T-helper 9 cell (primary cell): ENCODE measurements at regions not wholly inside any gene's neighbourhood (a gene's known extent, or its start where the extent isn't known, plus 50 kb on each side); places are given as distances from the start of the nearest gene placed in this dataset.

Source experiments
- DNase-seq: peaks from one replicate; pipeline ENCODE4 v3.0.0-alpha.2; 2020

DNA sequence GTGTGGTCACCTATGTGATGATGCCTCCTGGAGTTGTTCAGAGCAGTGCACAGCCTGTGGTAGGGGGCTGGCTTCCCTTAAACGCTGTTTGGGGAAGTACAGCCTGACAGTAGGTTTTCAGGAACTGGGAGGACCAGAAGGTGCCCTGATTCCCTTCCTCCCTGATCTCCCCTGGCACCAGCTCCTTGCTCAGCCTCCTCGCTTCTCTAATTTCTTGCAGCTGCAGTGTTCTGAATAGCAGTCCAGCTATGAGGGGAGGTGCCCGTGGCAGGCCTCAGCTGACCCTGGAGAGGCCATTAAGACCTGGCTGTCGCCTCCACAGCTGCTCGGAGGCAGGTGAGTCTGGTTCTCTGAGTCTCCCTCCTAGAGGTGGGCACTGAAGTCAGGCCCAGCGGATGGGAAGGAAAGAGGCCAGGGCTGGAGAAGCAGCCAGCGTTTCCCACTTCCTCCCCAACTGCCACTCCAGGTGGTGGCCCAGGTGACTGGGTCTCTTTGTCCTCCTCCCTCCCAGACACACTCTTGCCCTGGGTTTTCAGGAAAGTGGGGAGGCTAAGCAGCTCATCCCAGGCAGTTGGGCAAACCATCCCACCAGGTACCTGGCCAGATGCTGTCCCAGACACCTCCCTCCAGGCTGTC lies 52.0 kb upstream of the RPL11 start:
- DNase-seq = no peak

DNA sequence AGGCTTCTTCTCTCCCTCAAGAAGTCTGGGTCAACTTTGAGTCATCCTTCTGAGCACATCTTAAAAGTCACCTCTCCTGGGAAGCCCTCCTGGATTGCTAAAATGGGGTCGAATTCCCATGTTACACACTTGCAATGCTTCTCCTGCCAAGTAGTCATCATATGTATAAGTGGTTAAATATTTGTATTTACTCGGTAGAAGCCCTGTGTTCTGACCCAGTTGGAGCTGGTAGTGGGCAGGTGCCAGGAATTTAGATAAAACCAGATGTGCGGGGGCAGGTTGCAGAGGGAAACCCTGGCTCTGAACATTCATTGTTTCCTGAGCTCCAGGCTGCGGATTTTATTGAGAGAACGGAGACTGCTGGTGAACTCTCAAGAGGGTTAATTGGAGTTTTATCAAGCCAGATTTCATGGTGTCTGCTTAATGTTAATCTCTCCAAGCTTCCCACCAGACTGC lies 52.8 kb upstream of the RPL11 start:
- no peak for DNase-seq

DNA sequence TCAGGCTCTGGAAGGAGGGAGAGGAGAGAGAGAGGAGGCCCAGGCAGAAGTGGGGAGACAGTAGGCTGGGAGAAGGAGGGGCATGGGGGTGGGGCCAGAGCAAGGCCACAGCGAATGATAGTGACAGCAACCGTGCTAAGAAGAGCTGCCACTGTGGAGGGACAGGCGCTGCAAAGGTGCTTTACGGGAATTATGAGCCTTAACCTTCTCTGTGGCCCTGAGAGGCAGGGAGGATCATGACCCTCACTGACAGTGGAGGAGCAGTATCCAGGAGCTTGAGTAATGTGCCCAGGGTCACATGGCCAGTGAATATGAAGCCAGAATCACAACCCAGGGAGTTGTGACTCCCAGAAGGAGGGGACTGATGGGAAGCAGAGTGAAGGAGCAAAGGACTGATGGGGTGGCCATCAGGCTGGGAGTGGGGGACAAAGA lies 53.4 kb upstream of the RPL11 start:
- no peak for DNase-seq

DNA sequence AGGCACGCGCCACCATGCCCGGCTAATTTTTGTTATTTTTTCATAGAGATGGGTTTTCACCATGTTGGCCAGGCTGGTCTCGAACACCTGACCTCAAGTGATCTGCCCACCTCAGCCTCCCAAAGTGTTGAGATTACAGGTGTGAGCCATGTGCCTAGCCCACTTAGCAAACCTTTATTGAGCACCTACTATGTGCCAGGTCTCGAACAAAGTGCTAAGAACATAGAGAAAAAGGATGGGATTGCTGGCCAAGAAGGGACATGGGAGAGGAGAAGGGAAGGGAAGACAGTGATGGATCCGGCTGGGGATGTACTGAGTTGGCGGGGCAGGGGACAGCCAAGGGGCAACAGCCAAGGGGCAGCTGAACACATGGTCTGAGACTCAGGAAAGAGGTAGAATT lies 55.6 kb upstream of the RPL11 start:
- DNase-seq = no peak

DNA sequence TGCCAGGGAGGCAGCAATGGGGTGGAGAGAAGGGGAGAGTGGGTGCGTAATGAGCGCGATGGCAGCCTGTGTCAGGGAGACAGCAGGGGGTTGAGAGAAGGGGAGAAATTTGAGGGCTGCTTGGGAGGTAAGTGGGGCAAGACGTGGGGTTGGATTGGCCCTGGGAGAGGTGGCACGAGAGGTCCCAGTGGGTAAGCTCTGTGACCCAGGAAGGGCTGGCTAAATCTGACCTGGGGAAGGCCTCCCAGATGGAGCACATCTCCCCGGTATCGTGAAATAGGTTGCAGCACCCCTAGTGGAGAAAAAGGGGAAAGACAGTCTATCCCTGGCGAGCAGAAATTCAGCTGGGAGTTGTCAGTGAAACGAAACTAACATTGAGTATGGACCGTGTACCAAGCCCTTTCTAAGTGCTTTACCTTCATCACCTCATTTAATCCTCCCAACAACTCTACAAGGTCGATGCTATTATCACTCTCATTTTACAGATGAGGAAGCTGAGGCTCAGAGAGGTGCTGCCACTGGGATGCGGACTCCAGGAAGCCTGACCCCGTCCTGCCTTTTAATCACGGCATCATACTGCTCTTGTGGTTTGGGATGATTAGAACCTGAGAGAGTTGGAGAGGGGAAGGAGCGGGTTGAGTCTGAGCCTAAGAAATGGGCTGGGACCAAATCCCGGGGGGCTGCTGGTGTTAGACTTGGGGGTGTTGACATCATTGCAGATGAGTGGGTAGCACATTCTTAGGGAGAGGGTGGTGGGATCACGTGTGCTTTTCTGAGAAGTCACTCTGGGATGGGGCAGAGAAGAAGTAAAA lies 56.6 kb upstream of the RPL11 start:
- DNase-seq = peak; percentile 20

DNA sequence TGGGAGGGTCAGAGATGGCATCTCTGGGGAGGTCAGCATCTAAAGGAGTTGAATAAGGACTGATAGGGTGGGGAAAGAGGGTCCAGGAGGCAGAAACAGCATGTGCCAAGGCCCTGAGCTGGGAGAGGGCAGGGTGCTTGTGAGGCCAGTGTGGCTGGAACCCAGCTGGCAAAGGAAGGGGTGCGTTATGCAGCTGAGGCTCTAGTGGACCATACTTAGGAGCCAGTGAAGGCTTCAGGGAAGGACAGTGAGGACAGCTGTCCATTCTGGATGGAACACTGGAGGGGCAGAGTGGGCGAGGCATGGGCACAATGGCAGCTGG lies 57.1 kb upstream of the RPL11 start:
- DNase-seq = no peak

DNA sequence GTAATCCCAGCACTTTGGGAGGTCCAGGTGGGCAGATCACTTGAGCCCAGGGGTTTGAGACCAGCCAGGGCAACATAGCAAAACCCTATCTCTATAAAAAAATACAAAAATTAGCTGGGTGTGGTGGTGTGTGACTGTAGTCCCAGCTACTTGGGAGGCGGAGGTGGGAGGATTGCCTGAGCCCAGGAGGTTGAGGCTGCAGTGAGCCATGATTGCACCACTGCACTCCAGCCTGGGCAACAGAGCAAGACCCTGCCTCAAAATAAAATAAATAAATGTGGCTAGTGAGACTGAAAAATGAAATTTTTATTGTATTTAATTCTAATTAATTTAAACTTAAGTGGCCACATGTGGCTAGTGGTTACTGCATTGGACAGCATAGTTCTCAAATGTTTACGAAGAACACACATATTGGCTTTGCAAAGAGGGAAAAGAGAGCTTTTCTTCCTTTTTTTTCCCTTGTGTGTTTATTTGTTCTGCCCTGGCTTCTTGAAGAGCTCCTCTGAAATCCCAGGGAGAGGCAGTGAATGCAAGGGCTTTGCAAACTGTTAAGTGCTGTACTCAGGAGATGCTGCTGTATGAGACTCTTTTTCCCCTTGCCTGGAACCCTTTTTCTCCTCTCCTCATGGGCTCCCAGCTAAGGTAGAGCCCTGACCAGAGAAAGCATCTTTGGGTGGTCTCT lies 59.0 kb upstream of the RPL11 start:
- DNase-seq = no peak

DNA sequence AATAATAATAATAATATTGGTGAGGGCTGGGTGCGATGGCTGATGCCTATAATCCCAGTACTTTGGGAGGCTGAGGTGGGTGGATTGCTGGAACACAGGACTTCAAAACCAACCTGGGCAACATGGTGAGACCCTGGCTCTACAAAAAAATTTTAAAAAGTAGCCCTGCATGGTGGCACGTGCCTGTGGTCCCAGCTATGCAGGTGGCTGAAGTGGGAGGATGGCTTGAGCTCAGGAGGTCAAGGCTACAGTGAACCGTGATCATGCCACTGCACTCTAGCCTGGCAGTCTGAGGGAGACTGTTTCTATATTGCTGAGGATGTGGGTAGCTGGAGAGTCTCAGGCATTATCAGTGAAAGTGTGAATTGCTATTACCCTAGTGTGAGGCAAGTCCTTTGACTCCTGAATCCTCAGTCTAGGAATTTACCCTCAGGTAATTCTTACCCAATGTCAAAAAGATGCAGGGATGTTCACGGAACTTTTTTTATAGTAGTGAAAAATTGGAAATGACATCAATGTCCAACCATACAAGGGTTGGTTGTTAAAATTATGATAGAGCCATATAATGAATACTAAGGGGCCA lies 61.8 kb upstream of the RPL11 start:
- DNase-seq = no peak

DNA sequence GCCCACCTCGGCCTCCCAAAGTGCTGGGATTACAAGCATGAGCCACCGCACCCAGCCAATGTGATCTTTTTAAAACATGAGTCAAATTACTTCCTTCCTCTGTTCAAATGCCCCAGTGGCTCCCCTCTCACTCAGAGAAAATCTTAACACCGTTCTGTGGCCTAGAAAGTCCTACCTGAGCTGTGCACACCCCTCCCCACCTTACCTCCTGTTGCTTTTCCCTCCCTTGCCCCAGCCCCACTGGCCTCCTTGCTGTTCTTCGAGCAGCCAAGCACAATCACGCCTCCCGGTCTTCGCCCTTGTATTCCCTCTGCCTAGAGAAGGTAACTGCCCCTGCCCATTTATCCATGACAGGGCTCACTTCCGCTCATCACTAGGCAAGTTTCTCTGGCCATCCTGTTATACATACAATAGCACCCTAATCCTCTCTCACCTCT lies 62.6 kb upstream of the RPL11 start:
- DNase-seq = no peak

DNA sequence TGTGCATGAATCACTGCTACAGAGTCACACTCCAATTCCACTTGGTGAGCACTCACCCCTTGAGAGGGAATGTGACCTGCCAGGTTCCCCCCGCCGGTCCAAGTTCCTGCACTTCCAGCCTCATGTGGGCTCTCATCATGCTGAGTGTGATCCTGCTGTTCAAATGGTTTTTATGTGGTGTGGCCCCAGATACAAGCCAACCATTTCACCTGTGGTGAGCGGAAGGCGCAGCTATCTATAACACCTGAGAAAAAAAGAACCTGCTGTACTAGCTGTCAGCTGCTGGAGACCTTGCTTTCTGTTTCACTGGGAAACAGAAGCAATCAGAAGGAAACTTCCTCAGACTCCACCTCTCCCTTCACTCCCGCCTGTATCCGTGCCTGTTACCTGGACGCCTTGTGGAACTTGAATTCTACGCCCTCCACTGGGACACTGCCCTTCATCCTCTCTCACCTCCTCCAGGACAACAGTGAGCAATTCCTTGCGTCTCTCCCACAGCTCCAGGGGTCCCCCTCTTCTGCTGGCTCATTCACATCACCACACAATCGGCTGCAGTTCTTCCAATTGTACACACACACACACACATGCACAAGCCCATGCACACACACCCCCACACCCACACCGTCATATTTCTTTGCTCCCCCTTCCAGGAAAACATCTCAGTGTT lies 64.4 kb upstream of the RPL11 start:
- DNase-seq = no peak

DNA sequence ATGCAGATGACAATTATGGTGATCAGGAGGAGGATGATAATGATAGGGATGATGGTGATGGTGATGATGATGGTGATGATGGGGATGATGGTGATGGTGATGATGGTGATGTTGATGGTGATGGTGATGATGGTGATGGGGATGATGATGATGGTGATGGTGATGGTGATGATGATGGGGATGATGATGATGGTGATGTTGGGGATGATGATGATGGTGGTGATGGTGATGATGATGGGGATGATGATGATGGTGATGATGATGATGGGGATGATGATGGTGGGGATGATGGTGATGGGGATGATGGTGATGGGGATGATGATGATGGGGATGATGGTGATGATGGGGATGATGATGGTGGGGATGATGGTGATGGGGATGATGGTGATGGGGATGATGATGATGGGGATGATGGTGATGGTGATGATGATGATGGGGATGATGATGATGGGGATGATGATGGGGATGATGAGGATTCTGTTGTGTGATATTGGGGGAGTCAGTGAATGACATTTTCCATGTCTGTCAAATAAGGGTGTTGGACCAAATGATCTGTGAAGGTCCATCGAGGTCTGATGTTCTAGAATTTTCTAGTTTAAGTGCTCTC lies 65.6 kb upstream of the RPL11 start:
- no peak for DNase-seq

DNA sequence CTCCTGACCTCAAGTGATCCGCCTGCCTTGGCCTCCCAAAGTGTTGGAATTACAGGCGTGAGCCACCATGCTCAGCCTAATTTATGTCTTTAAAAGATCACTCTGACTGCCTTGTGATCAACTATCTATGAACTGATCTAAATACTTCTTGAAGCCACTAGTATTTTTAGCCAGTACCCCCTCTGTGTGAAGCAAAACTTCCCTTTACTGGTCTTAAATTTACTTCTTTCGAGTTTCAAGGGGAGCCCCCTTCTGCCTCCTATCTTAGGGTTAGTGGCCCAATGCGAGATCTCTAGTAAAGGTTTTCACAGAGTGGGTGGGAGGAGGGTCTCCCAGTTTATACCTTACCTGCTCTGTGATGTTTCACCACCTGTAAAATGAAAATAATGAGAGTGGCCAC lies 66.1 kb upstream of the RPL11 start:
- DNase-seq = no peak

DNA sequence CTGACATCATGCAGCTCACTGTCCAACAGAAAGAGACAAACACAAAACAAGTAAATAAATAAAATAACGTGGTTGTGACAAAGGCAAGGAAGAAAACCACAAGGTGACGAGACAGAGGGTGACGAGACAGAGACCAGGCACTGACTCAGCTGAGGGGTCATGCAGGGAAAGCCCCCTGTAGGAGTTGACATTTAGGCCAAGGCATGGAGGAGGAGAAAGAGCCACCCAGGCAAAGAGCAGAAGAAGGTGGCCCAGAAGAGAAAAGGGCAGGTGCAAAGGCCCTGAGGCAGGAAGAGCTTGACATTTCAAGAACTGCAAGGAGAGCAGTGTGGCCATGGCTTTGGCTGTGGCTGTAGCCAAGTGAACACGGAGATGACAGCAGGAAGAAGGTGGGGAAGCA lies 65.1 kb upstream of the ID3 start:
- DNase-seq = no peak

DNA sequence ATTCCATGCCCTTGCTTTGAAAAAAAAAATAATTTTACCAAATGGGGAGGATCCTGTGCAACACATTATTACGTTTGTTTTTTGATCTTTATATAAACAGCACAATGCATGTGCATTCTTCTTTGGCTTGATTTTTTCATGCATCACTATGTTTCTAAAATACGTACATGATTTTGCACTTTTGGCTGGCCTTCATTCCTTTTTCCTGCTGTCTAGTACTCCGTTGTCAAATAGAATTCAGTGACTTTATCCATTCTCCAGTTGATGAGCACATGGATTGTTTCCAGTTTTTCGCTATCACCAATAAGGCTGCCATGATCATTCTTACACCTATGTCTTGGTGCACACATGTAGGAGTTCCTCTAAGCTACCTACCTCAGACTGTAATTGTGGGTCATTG lies 63.0 kb upstream of the ID3 start:
- no peak for DNase-seq

DNA sequence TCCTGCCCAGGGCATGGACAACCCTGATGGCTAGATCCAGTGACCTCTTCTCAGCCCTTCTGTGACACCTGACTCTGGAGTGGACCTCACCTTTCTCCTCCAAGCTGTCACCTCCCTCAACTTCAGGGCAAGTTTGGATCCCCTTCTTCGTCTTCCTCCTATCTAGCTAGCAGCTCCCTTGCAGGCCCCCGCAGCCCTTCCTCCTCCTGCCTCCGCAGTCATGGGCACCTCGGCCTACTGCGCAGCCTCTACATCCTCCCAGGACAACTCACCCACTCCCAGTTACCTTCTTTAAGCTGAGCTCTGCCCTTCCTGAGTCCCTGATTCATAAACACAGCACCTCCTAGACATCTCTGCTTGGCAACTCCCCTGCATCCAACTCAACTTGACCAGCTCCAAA lies 61.3 kb upstream of the ID3 start:
- no peak for DNase-seq

DNA sequence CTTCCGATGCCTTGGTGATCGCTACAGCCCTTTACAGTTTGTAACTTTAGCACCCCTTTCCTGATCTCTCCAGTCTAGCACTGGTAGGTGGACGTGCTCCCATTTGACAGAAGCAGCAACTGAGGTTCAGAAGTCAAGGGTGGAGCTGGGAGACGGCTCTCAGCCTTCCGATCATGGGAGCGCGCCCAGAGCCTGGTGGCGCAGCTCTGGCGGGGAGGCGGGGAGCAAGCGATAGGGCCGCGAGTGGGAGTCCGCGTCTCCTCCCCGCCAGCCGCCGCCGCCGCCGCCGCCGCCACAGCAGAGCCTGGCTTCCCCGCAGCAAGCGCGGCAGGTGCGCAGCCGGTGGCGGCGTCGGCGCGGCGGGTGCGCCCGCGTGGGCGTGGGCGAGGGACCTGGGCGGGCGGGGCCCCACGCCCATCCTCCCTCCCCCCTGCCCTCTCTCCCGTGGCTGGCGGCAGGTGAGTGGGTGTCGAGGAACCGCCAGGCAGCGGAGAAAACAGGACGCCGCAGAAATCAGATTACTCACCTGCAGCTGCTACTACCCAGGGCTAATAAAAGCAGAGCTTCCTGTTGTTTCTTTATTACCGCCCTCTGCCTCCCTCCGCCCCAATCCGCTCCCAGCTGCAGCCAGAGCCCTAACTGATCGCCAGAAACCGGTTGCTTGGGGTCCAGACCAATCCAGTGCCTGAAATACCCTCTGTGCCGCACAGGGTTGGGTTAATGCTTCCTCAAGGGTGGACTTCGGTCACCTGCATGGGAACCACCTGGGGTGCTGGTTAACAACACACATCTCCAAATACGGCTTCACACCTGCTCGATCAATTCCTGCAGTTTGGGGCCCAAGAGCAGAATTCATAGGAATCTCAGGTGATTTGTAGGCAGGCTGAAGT lies 60.2 kb upstream of the ID3 start:
- DNase-seq = peak; percentile 73

DNA sequence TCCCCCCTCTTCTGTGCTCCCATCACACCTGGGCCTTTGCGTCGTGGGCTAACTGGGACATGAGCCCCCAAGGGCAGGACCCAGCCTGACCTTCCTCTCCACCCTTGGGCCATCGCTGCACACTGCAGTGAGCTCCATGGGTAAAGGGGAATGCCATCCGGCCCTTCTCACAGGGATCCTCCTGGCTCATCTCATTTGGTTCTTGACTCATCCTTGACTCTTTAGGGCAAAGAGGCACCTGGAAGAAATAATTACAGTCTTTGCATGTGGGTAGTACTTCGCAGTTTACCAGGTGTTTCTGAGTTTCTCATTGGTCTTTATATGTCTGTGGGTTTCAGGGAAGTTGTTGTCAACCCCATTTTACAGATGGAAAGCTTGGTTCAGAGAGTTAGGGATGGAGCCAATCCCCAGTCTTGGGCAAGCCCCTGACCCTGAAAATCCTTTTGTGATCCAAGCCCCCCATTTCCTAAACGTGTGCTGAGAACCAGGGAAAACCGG lies 59.3 kb upstream of the ID3 start:
- no peak for DNase-seq

DNA sequence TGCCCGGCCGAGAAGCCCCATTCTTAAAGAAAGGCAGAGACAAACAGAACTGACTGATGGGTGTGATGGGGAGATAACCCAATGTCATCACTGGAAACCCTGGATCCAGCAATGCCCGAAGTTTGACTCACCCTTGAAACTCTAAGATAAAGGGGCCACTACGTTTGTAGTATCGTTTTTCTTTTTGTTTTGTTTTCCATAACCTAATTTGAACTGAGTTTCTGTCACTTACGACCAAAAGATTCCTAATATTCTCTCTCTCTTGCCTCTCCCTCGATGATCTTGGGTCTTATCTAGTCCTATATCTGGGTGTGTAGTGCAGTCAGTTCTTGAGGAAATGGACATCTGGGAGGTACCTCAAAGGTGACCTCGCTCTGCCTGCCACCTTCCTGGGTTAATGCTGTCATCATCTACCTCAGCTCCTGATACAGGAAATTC lies 57.8 kb upstream of the ID3 start:
- DNase-seq = no peak

DNA sequence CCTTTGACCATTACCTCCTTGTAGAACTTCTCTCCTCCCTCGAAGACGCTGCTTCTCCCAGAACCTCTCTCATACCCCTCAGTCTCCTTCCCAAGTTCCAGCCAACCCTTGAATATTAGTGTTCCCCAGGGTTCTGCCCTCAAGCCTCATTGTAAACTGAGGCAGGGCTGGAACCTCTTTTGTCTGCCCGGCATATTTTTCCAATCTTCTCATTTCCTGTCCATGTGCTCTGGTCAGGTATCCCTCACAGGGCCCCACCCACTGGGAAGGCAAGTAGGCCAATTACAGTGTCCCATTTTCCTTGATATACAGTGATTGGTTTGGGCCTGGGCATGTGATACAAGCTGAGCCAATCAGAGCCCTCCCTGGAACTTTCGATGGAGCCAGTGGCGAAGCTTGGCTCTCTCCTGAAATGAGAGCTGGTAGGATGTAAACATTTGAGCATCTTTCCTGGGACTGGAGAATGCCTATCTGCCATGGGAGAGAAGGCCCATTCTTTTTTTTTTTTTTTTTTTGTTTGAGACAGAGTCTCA lies 57.1 kb upstream of the ID3 start:
- no peak for DNase-seq

DNA sequence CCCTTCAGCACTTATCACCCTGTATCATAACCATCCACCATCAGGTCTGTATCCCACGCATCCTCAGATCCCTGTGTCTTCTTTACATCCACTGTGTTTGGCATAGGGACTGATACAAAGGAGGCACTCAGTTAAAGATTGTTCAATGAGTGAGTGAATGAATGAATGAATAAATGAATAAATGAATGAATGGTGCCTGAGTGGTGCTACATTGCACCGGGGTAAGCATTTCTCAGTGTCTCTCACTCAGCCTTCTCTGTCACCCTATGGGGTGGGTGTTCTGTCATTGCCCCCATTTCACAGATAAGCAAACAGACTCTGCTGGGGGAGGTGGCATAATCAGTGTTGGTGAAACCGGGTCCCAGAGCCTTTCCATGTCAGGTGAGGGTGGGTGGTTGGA lies 56.6 kb upstream of the ID3 start:
- DNase-seq = no peak

DNA sequence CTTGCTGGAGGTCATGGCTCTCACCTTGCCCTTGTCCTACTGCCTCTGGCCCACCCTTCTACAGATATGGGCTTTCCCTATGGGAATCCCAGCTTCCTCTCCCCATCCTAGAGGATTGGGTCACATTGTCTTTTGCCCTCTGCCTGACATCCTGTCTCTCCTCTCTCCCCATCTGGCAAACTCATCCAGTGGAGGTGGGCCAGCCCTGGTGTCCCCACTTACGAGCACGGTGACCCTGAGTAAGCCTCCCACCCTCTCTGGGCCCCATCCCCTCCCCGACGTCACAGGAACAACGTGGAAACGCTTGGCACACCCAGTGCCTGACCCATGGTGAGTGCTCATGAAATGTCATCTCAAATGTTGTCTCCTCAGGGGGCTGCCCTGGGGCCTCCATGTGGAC lies 56.1 kb upstream of the ID3 start:
- DNase-seq = no peak
